Testis (tissue), 2 donors: ENCODE measurements at regions not wholly inside any gene's neighbourhood (a gene's known extent, or its start where the extent isn't known, plus 50 kb on each side); places are given as distances from the start of the nearest gene placed in this dataset.

ENCODE experiments used
- CTCF ChIP-seq, 3 experiments: fragments of 450-650 bp in 2 of 3; fragments of 200-600 bp in 1 of 3; sonication (generic) in 1 of 3; IDR thresholded peaks; one replicate each; pipeline ENCODE4 v1.5.1; 2016 to 2019; ENCODE audit warnings: antibody characterized with exemption in 3 of 3, mild to moderate bottlenecking in 2 of 3, moderate library complexity in 1 of 3
- POLR2A ChIP-seq: fragments of 450-650 bp; IDR thresholded peaks from one replicate; pipeline ENCODE4 v1.6.1; 2017; ENCODE audit warnings: antibody characterized with exemption, mild to moderate bottlenecking, moderate library complexity

- TF ChIP-seq CTCF (IDR thresholded peaks at IDR 0.05), result no peak
- TF ChIP-seq POLR2A, result no peak
These were observed 73.6 kb upstream of the CYP1B1 start for GRCh38 chr2:38149531-38149930.
